Liver (tissue), 3 donors: ENCODE measurements at regions not wholly inside any gene's neighbourhood (a gene's known extent, or its start where the extent isn't known, plus 50 kb on each side); places are given as distances from the start of the nearest gene placed in this dataset.

Experiments
- EGR1 ChIP-seq, 2 donors: IDR thresholded peaks; 2 replicates each; pipeline ENCODE4 v1.6.1; 2016 to 2018; ENCODE audit warnings: antibody characterized with exemption in 2 of 2, low read depth in 2 of 2
- GABPA ChIP-seq, 2 donors: IDR thresholded peaks in 1 of 2; conservative IDR thresholded peaks in 1 of 2; 2 replicates each; pipeline ENCODE4 v1.6.1; 2016; ENCODE audit warnings: antibody characterized with exemption in 2 of 2, mild to moderate bottlenecking in 1 of 2, moderate library complexity in 1 of 2
- HNF4G ChIP-seq: IDR thresholded peaks from 2 replicates; pipeline ENCODE4 v1.6.1; 2016; ENCODE audit warnings: antibody characterized with exemption
- JUND ChIP-seq, 2 donors: IDR thresholded peaks; 2 replicates each; pipeline ENCODE4 v1.6.1; 2016; ENCODE audit warnings: antibody characterized with exemption in 2 of 2
- MAX ChIP-seq: IDR thresholded peaks from 2 replicates; pipeline ENCODE4 v1.6.1; 2016; ENCODE audit warnings: antibody characterized with exemption
- RXRA ChIP-seq, 2 donors: IDR thresholded peaks; 2 replicates each; pipeline ENCODE4 v1.6.1; 2017 to 2018; ENCODE audit warnings: antibody characterized with exemption in 2 of 2, mild to moderate bottlenecking in 1 of 2
- SP1 ChIP-seq: IDR thresholded peaks from 2 replicates; pipeline ENCODE4 v1.6.1; 2018; ENCODE audit warnings: antibody characterized with exemption, mild to moderate bottlenecking
- TAF1 ChIP-seq: conservative IDR thresholded peaks from 2 replicates; pipeline ENCODE4 v1.6.1; 2016; ENCODE audit warnings: antibody characterized with exemption, mild to moderate bottlenecking
- YY1 ChIP-seq: IDR thresholded peaks from 2 replicates; pipeline ENCODE4 v1.6.1; 2016; ENCODE audit warnings: antibody characterized with exemption, mild to moderate bottlenecking
- ZBTB33 ChIP-seq: IDR thresholded peaks from 2 replicates; pipeline ENCODE4 v1.6.1; 2016; ENCODE audit warnings: antibody characterized with exemption
- TF ChIP-seq, protein P1 (sequence below): fragments of 150-350 bp; IDR thresholded peaks from 2 replicates; pipeline ENCODE4 v1.5.1; 2017; ENCODE audit warnings: improper control_type of control experiment, low read depth, low read length; ENCODE audit not compliant: missing input control
- TF ChIP-seq, protein P2 (sequence below): IDR thresholded peaks from 2 replicates; pipeline ENCODE4 v1.6.1; 2016; ENCODE audit warnings: antibody characterized with exemption, mild to moderate bottlenecking
- donor health status: healthy.
- donor health status: healthy.

GRCh38 chr4:148618856-148619255, 176.6 kb upstream of the NR3C2 start:
- TF ChIP-seq SP1 (no peak), ZBTB33 (no peak), MAX (no peak), YY1 (no peak), GABPA (IDR thresholded peaks at IDR 0.05 in 1 of 2, conservative IDR thresholded peaks at IDR 0.05 in 1 of 2) (no peak), EGR1 (IDR thresholded peaks at IDR 0.05; ENCODE audit: low read depth in 2 of 2) (no peak), JUND (IDR thresholded peaks at IDR 0.05) (no peak), TAF1 (no peak), HNF4G (no peak), RXRA (IDR thresholded peaks at IDR 0.05) (no peak)
- TF ChIP-seq, protein P1, sequence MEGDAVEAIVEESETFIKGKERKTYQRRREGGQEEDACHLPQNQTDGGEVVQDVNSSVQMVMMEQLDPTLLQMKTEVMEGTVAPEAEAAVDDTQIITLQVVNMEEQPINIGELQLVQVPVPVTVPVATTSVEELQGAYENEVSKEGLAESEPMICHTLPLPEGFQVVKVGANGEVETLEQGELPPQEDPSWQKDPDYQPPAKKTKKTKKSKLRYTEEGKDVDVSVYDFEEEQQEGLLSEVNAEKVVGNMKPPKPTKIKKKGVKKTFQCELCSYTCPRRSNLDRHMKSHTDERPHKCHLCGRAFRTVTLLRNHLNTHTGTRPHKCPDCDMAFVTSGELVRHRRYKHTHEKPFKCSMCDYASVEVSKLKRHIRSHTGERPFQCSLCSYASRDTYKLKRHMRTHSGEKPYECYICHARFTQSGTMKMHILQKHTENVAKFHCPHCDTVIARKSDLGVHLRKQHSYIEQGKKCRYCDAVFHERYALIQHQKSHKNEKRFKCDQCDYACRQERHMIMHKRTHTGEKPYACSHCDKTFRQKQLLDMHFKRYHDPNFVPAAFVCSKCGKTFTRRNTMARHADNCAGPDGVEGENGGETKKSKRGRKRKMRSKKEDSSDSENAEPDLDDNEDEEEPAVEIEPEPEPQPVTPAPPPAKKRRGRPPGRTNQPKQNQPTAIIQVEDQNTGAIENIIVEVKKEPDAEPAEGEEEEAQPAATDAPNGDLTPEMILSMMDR = no peak
- TF ChIP-seq, protein P2, sequence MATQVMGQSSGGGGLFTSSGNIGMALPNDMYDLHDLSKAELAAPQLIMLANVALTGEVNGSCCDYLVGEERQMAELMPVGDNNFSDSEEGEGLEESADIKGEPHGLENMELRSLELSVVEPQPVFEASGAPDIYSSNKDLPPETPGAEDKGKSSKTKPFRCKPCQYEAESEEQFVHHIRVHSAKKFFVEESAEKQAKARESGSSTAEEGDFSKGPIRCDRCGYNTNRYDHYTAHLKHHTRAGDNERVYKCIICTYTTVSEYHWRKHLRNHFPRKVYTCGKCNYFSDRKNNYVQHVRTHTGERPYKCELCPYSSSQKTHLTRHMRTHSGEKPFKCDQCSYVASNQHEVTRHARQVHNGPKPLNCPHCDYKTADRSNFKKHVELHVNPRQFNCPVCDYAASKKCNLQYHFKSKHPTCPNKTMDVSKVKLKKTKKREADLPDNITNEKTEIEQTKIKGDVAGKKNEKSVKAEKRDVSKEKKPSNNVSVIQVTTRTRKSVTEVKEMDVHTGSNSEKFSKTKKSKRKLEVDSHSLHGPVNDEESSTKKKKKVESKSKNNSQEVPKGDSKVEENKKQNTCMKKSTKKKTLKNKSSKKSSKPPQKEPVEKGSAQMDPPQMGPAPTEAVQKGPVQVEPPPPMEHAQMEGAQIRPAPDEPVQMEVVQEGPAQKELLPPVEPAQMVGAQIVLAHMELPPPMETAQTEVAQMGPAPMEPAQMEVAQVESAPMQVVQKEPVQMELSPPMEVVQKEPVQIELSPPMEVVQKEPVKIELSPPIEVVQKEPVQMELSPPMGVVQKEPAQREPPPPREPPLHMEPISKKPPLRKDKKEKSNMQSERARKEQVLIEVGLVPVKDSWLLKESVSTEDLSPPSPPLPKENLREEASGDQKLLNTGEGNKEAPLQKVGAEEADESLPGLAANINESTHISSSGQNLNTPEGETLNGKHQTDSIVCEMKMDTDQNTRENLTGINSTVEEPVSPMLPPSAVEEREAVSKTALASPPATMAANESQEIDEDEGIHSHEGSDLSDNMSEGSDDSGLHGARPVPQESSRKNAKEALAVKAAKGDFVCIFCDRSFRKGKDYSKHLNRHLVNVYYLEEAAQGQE = no peak
